Parathyroid adenoma (tissue), 2 donors: ENCODE measurements at regions not wholly inside any gene's neighbourhood (a gene's known extent, or its start where the extent isn't known, plus 50 kb on each side); places are given as distances from the start of the nearest gene placed in this dataset.

Source experiments
- H2AFZ ChIP-seq: fragments of 300-600 bp; sonication (generic); one replicate; pipeline ENCODE4 v1.7.0; 2017; ENCODE audit warnings: antibody characterized with exemption, mild to moderate bottlenecking
- H3K27ac ChIP-seq: fragments of 300-600 bp; sonication (generic); one replicate; pipeline ENCODE4 v1.7.0; 2017
- H3K27me3 ChIP-seq: fragments of 300-600 bp; sonication (generic); one replicate; pipeline ENCODE4 v1.7.0; 2017; ENCODE audit warnings: low read length; ENCODE audit not compliant: control insufficient read depth, insufficient read depth
- H3K36me3 ChIP-seq: fragments of 300-600 bp; sonication (generic); one replicate; pipeline ENCODE4 v1.7.0; 2017; ENCODE audit warnings: low read length; ENCODE audit not compliant: control insufficient read depth, insufficient read depth
- H3K4me1 ChIP-seq: fragments of 300-600 bp; sonication (generic); one replicate; pipeline ENCODE4 v1.7.0; 2017; ENCODE audit warnings: control low read depth
- H3K4me2 ChIP-seq: fragments of 300-600 bp; sonication (generic); one replicate; pipeline ENCODE4 v1.7.0; 2017; ENCODE audit warnings: low read length
- H3K4me3 ChIP-seq: fragments of 300-600 bp; sonication (generic); one replicate; pipeline ENCODE4 v1.7.0; 2017; ENCODE audit warnings: low read depth, low read length
- H3K79me2 ChIP-seq: fragments of 300-600 bp; sonication (generic); one replicate; pipeline ENCODE4 v1.7.0; 2017; ENCODE audit warnings: control low read depth
- H3K9ac ChIP-seq: fragments of 300-600 bp; sonication (generic); one replicate; pipeline ENCODE4 v1.7.0; 2017; ENCODE audit warnings: mild to moderate bottlenecking
- H3K9me3 ChIP-seq: fragments of 300-600 bp; sonication (generic); one replicate; pipeline ENCODE4 v1.7.0; 2017; ENCODE audit warnings: low read length; ENCODE audit not compliant: control insufficient read depth
- TF ChIP-seq, protein P1 (sequence below): fragments of 300-600 bp; sonication (generic); IDR thresholded peaks from one replicate; pipeline ENCODE4 v1.7.0; 2017; ENCODE audit warnings: antibody characterized with exemption, mild to moderate bottlenecking
- donor health status: primary hyperparathyroidism.

DNA sequence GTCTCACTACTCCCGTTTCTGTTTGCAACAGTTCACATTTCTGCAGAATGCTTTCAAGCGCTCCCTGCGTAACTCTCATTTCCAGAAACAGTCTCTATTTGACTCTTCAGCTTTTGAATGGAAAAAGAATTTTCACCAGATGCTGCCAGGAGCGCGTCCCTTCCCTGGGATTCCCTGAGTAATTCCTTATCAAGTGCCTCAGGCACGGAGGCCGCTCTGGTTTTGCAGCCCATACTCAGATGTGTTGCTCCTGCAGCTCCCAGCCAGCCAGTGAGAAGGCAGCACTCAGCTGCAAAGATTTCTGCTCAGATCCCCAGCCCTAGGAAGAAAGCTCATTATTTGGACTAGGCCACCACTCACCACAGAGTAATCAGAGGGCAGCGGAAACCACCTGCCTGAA lies 161.1 kb upstream of the CHST15 start:
- Histone ChIP-seq H2AFZ (no peak overlapping the region), H3K9me3 (no peaks in the 10 kb centered on the region), H3K79me2 (no peaks in the 10 kb centered on the region), H3K36me3 (no peaks in the 10 kb centered on the region), H3K4me2 (no peak overlapping the region), H3K27me3 (no peaks in the 10 kb centered on the region), H3K4me1 (no peaks in the 10 kb centered on the region), H3K9ac (no peak overlapping the region), H3K4me3 (no peak overlapping the region), H3K27ac (no peak overlapping the region)
- TF ChIP-seq, protein P1, sequence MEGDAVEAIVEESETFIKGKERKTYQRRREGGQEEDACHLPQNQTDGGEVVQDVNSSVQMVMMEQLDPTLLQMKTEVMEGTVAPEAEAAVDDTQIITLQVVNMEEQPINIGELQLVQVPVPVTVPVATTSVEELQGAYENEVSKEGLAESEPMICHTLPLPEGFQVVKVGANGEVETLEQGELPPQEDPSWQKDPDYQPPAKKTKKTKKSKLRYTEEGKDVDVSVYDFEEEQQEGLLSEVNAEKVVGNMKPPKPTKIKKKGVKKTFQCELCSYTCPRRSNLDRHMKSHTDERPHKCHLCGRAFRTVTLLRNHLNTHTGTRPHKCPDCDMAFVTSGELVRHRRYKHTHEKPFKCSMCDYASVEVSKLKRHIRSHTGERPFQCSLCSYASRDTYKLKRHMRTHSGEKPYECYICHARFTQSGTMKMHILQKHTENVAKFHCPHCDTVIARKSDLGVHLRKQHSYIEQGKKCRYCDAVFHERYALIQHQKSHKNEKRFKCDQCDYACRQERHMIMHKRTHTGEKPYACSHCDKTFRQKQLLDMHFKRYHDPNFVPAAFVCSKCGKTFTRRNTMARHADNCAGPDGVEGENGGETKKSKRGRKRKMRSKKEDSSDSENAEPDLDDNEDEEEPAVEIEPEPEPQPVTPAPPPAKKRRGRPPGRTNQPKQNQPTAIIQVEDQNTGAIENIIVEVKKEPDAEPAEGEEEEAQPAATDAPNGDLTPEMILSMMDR, result no peak

DNA sequence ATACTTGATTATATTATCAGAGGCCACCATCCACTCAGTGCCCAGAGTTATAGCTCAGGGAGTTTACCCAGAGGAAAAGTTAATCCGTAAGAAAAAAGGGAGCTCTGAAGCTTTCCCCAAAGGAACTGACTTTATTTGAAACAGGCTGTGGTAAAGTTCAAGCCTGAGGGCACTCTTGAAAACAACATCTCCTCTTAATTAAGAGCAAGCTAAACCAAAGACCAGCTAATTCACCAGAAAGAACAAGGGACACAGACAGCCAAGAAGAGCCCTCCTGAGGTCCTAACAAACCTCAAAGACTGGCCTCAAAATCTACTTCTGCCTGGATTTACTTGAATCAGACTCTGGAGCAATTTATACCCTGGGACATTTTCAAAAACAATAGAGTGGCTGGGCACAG lies 159.6 kb upstream of the CHST15 start:
- Histone ChIP-seq H3K9me3 (no peaks in the 10 kb centered on the region), H3K9ac (no peak overlapping the region), H3K36me3 (no peaks in the 10 kb centered on the region), H3K79me2 (no peaks in the 10 kb centered on the region), H3K4me3 (no peak overlapping the region), H3K27ac (no peak overlapping the region), H3K4me1 (no peaks in the 10 kb centered on the region), H2AFZ (no peak overlapping the region), H3K4me2 (no peak overlapping the region), H3K27me3 (no peaks in the 10 kb centered on the region)
- TF ChIP-seq, protein P1, result no peak

DNA sequence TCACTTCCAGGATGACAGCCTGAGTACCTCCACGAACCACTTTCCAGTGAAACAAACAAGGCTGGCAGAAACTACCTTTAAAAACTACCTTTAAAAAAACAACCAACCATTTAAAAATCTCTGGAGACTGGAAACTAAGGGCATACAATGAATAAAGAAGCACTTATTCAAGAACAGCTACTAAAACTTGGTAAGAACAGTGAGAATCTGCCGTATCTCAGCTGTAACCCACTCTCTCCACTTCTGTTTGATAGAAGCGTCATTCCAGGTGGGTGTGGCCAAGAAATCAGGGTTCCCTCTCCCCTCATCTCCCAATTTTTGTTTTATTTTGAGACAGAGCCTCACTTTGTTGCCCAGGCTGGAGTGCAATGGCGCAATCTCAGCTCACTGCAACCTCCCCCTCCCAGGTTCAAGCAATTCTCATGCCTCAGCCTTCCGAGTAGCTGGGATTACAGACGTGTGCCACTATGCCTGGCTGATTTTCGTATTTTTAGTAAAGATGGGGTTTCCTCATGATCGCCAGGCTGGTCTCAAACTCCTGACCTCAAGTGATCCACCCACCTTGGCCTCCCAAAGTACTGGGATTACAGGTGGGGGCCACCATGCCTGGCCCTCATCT lies 158.8 kb upstream of the CHST15 start:
- Histone ChIP-seq H3K36me3 (no peaks in the 10 kb centered on the region), H2AFZ (no peak overlapping the region), H3K79me2 (no peaks in the 10 kb centered on the region), H3K4me2 (no peak overlapping the region), H3K27ac (no peak overlapping the region), H3K9ac (no peak overlapping the region), H3K27me3 (no peaks in the 10 kb centered on the region), H3K4me1 (no peaks in the 10 kb centered on the region), H3K4me3 (no peak overlapping the region), H3K9me3 (no peaks in the 10 kb centered on the region)
- TF ChIP-seq, protein P1, result no peak

DNA sequence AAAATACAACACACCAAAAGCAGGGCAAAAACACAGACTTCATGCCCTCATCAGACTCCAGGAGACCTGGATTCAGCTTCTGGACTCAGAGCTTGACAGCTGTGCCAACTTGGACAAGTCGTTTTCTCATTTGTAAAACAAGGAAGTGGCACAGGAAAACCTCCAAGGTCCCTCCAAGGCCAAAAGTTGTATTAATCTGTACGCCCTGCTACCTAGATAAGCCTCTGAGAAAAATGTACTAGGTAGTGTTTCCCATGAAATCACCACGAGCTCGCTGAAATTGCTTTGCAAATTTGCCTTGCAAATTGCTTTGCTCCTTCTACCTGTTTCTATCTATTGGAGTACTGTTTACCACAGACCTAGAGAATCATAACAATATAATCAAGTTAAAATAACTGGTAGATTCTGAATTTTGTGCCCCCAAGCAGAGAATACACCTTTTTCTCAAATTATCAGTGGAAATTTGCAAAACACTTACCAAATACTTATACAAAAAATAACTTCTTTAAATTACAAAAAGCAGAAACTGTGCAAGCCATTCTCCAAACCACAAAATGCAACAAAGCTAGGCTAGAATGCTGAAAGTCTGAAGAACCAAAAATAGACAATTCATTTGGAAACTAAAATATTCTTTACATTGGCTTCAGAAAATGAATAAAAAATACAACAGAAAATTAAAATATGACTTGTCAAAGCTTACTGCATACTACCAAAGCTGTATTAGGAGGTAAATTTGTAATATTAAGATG lies 158.1 kb upstream of the CHST15 start:
- Histone ChIP-seq H3K9ac (no peak overlapping the region), H3K9me3 (no peaks in the 10 kb centered on the region), H3K4me2 (no peak overlapping the region), H3K79me2 (no peaks in the 10 kb centered on the region), H3K36me3 (no peaks in the 10 kb centered on the region), H3K4me1 (no peaks in the 10 kb centered on the region), H3K27me3 (no peaks in the 10 kb centered on the region), H2AFZ (no peak overlapping the region), H3K27ac (no peak overlapping the region), H3K4me3 (no peak overlapping the region)
- TF ChIP-seq, protein P1, result no peak

DNA sequence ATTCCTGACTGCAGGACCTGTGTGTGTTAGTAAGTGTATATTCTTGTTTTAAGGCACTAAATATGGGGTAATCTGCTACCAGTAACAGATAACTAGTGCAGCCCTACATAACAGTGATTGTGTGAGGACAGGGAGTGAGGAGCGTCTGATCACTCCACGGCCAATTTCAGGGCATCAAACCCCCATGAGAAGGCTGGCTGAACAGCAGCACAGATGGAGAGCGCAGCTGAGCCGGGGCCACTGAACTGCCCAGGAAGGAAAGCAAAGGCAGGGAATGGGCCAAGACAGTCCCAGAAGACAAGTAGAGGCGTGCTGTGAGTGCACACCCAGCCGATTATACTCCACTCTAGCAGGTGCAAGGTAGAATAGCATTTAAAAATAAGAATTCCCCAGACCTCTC lies 157.1 kb upstream of the CHST15 start:
- TF ChIP-seq, protein P1, result no peak
- Histone ChIP-seq H3K9ac (no peak overlapping the region), H3K36me3 (no peaks in the 10 kb centered on the region), H2AFZ (no peak overlapping the region), H3K27me3 (no peaks in the 10 kb centered on the region), H3K4me1 (no peaks in the 10 kb centered on the region), H3K27ac (no peak overlapping the region), H3K9me3 (no peaks in the 10 kb centered on the region), H3K4me3 (no peak overlapping the region), H3K79me2 (no peaks in the 10 kb centered on the region), H3K4me2 (no peak overlapping the region)
